Left hindlimb (tissue), 1 donor: ENCODE measurements at regions not wholly inside any gene's neighbourhood (a gene's known extent, or its start where the extent isn't known, plus 50 kb on each side); places are given as distances from the start of the nearest gene placed in this dataset.

Experiments used
- DNase-seq: peaks from one replicate; pipeline ENCODE4 v3.0.0-alpha.2; 2018

DNA sequence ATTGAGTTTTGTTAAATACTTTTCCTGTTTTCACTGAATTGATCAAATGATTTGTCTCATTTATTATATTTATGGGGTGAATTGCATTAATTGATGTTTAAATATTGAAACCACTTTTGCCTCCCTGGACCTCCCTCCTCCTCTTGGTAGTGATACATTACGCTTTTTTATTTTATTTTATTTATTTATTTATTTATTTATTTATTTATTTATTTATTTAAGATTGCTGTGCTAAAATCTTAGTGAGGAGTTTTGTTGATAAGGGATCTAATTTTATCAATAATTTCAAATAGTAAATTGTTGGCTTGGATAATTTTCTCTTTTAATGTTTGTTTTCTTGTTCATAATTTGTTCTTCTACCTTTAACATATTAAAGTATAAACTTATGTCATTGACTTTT, 1281.0 kb upstream of the NXPH2 start:
- DNase-seq = no peak

- no peak for DNase-seq
Measured at GRCh38 chr2:140057928-140058327, 1277.7 kb upstream of the NXPH2 start.

DNA sequence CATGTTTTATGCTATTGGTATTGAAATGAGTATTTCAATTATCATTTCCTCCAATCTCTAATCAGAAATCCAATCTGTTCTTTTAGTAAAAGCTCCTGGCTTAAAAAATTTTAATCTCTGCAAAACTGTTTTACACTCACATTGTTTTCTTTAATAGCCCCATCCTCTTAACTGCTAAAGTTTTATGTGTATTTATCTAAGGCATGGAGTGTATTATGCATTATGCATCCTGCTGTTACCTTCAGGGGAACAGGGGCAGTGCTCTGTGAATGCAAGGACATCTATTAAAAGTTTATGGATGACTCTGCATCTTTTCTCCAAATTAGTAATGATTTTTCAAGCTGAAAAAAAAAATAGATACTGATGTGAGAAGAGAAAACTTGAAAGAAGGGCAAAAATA, 1261.6 kb upstream of the NXPH2 start:
- no peak for DNase-seq

DNA sequence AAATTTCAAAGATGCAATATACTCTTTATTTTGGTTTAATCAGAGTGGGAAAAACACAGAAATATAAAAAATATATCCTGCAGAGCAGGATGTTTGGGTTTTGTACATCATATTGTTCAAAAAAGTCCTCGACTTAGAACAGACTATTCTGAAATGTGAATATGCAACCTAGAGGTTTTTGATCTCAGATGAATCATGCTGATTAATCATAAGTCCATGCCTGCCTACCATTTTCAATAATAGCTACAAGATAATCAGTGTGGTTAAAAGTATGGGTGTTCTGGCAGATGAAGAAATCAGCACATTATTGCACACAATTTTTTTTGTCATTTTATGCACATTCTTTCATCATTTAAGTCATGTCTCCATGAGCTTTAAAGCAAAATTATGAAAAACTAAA, 1261.0 kb upstream of the NXPH2 start:
- no peak for DNase-seq

DNA sequence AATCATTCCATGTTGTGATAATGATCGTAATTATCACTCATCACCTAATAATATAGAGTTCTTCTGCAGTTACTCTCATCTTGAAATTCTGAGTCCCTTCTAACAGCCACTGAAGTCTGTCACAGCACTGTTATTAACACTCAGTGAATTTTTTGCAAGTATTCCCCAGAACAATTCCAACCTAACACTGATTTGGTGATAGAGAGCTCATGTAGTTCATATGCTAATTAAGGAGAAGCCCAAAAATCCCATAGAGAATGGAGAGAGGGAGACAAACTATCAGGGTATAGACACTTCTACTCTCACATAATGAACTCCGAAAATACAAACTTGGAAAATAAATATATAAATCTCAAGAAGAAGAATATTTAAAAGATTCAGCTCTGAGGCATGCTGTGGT, 1253.4 kb upstream of the NXPH2 start:
- no peak for DNase-seq

- no peak for DNase-seq
Measured at GRCh38 chr2:140027966-140028365, 1247.8 kb upstream of the NXPH2 start.

DNA sequence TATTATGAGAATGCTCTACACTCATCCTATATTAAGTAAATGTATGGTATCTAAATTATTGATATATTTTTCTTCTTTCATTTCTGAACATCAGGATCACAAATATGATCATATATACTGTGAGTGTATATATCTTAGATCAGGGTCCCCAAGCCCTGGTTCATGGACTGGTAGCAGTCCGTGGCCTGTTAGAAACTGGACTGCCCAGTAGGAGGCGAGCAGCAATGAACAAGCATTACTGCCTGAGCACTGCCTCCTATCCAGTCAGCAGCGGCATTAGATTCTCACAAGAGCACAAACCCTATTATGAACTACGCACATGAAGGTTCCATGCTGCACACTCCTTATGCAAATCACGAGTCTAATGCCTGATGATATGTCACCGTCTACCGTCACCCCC, 1247.1 kb upstream of the NXPH2 start:
- no peak for DNase-seq

DNA sequence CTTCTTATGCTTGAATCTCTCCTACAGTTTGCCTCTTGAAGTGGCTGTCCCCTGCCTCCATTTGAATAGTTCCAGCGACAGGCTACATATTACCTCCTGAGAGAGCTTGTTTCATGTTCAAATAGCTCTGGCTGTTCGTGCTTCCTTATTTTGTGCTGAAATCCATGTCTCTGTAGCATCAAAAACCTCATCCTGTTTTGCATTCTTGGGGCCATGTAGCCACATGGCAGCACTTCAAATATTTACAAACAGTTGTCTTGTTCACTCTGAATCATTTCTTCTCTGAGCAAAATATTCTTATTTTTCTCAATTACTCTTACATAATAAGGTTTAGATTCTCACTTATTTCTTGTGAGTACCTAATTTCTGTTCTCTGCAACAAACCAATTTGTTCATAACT, 1243.1 kb upstream of the NXPH2 start:
- no peak for DNase-seq

- DNase-seq = no peak
Measured at GRCh38 chr2:140018541-140018940, 1238.4 kb upstream of the NXPH2 start.

DNA sequence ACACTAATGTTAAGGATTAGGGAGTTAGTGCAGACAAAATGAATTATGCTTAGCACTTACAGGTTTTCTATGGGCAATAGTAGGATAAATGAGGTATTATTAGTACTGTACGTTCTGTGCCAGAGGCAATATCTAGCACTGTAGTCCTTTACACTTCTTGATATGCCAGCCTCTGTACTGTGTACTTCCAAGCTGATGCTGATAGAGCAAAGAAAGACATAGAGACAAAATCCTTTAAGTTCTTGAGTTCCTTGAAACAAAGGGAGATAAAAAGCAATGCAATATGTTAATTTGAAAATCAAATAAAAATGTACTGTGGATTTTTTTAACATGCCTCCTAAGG, 1234.0 kb upstream of the NXPH2 start:
- no peak for DNase-seq

DNA sequence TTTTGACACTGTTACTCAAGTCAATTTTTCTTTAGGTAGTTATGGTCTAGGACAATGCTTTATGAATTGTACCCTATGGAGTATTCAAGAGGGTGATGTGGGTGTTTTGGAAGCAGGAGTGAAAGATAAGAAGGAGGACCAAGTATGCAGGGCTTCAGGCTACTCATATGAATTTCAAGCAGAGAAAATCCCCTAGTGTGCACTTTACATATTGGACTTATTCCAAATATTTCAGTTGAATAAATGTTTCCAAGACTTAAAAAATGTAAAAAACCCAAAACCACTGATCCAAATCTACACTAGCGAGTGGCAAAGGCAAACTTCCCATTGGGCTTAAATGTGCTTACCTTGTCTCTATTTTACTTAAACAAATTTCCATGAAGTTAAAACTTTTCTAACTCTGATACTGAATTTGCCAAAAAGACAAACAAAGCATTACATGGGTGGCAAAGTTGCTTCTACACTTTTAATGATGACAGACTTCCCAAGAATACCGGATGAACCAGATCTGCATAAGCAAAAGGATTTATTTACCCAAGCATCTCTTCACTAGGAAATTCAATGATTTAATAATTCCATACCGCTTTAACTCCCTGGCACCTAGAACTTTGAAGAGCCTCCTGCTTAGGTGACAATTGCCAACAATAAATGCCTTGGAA, 1233.5 kb upstream of the NXPH2 start:
- DNase-seq = no peak

GRCh38 chr2:140011287-140011686, 1231.1 kb upstream of the NXPH2 start:
- no peak for DNase-seq

- DNase-seq = no peak
Measured at GRCh38 chr2:140002110-140002509, 1221.9 kb upstream of the NXPH2 start.

DNA sequence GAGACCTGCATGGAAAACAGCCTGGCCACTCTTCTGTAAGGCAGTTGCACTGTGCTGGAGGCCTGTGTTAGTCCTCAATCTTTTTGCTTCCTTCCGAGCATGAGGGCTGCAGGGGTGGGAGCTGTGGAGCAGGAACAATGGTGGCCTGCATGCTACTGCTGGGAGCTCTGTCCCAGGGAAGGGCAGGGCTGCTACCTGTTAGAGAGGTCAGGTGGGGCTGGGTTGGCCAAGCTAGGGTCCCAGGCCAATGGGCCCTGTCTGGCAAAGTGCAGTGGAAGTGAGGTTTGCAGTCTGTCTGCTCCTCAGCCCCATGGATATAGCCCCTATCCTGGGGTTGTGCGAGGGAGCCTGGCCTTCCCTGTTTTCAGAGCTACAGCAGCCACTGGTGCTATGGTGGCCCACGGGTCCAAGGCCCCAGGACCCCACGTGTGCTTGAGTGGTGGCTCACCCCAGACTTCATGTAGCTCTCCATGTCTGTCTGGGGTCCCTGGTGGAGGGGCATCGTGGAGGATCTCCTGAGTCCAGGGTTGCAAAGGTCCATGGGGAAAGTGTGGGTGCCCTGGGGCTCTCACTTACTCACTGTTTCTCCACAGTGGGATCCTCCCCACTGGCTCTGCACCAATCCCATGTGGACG, 1212.6 kb upstream of the NXPH2 start:
- DNase-seq = no peak

- no peak for DNase-seq
Measured at GRCh38 chr2:139992078-139992477, 1211.9 kb upstream of the NXPH2 start.

- DNase-seq = no peak
Measured at GRCh38 chr2:139990646-139991335, 1210.6 kb upstream of the NXPH2 start.

GRCh38 chr2:139969323-139969722, 1189.1 kb upstream of the NXPH2 start:
- DNase-seq = no peak

GRCh38 chr2:139968588-139968987, 1188.4 kb upstream of the NXPH2 start:
- no peak for DNase-seq

DNA sequence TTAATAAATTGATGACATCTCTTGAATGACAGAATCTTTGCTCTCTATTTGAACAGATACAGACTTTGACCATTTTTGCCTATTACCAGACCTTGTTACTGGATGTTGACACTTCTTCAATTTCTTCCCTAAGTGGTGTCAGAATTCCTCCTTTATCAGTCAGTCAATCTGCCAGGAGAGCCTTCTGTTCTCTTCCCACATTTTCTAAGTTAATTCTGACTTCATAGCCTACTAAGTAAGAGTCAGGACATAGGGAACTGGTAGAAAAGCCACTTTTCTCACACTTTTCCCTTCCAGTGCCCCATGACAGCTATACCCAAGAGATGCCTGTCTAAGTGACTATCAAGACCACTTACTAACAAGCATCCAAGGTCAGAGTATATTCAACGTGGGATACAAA, 1187.5 kb upstream of the NXPH2 start:
- DNase-seq = no peak

DNA sequence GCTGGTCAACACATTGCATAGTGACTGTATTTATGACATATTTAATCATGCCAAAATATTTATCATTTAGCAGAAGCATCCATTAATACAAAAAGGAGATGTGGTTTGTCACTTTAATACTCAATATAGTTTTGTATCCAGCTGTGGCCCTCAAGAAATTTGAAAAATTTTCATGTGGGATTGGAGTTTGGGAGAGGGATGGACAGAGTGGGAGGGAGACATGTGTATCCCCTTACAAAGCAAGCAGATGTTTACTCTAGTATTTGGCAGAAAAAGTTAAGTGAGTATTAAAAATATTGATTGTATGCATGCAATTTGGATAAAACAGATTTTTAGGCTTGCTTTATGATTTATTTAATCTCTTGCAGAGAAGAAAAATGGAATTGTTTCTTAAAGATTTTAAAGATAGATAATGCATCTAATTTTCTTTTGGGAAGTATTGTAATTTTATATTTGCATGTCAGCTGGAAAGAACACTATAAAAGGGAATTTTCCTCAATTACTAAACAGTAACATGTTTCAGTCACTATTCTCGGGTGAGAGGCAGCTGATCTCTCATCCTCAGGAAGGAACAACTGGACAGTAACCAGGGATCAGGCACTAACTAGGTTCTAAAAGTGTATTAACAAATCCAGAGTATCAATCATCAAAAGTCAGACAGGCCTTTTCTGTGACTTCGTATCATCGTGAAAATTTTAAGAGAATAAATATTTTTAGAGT, 1184.7 kb upstream of the NXPH2 start:
- DNase-seq = no peak

GRCh38 chr2:139963863-139964355, 1183.7 kb upstream of the NXPH2 start:
- no peak for DNase-seq

GRCh38 chr2:139949242-139949972, 1169.2 kb upstream of the NXPH2 start:
- DNase-seq = no peak

- no peak for DNase-seq
Measured at GRCh38 chr2:139946690-139947089, 1166.5 kb upstream of the NXPH2 start.
